Activated naive CD4-positive, alpha-beta T cell treated with anti-CD3 and anti-CD28 coated beads, Interleukin-2, amount 50 U/mL, for 72 hours (primary cell): ENCODE measurements at regions not wholly inside any gene's neighbourhood (a gene's known extent, or its start where the extent isn't known, plus 50 kb on each side); places are given as distances from the start of the nearest gene placed in this dataset.

Experiments
- ATAC-seq, 2 donors: fragments of 150-1000 bp; cut with Tn5 transposase; 2 replicates each; pipeline ENCODE4 v1.10.0; 2021; ENCODE audit warnings: mild to moderate bottlenecking in 2 of 2, moderate library complexity in 2 of 2
- DNase-seq, 2 donors: peaks; one replicate each; pipeline ENCODE4 v3.0.0; 2021 to 2022; ENCODE audit warnings: low spot score in 2 of 2
- H3K27ac Mint-ChIP-seq, 2 donors: one replicate each; pipeline ENCODE4 v1.8.0; 2022; ENCODE audit warnings: mild to moderate bottlenecking in 2 of 2, mixed read lengths in 2 of 2
- H3K36me3 Mint-ChIP-seq, 2 donors: one replicate each; pipeline ENCODE4 v1.8.0; 2022; ENCODE audit warnings: mixed read lengths in 2 of 2
- H3K9me3 Mint-ChIP-seq, 2 donors: one replicate each; pipeline ENCODE4 v1.8.0; 2022; ENCODE audit warnings: mixed read lengths in 2 of 2

DNA sequence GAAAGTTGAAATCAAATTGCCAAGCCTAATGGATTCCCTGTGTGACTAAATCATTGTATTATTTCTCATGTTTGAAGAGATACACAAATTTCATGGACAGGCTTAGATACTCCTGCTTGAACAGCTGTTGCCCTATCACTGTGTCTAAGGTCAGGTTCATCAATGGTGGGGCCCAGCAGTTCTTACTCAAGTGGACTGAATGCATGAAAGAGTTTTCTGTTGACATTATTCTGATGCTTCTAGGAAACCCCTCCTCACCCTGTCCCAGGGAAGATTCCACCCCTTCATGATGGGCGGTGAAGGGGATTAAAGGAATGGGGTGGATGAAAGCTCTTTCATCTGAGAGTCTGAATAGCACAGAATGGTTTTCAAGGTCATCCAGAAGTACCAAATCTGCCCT is 148.8 kb downstream of the INO80D start:
- no peaks in the 10 kb centered on the region for H3K36me3 Mint-ChIP-seq
- DNase-seq = no peak
- no peak for ATAC-seq
- no peak overlapping the region for H3K27ac Mint-ChIP-seq
- no peaks in the 10 kb centered on the region for H3K9me3 Mint-ChIP-seq

DNA sequence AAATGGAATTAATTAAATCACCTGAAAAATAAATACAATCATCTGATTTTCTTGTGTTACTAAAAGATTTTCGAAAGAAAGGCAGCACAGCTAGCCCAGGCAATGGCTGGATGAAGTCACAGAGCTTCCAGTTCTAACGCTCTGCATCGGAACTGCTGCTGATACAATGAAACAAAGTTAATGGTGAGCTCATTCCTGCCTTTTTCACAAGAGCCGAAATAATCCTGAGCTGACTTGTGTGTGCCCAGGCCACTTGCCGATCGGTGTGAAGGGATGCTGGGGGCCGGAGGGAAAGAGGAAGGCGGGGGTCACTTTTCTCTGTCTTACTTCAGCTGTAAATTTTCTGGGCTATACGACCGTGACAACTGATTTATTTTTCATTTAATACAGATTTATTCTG is 149.5 kb downstream of the INO80D start:
- H3K27ac Mint-ChIP-seq = no peak overlapping the region
- no peak for DNase-seq
- no peaks in the 10 kb centered on the region for H3K36me3 Mint-ChIP-seq
- no peaks in the 10 kb centered on the region for H3K9me3 Mint-ChIP-seq
- ATAC-seq = no peak

DNA sequence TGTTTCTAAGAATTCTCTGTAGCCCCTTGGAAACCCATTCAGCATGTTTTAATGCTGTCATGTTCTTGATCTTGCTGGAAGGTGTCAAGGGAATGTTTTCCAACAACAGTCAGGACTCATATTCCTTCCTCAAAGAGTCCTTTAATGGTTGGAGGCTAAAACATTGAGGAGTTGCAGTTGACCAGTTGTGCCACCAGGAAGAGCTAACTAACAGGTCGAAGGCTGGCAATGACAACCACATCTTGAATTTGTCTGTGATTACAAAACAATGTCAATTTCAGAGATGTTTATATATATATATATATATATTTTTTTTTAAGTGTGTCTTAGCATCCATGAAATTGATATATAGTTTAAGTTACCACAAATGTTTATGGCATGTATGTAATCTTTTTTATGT is 151.5 kb downstream of the INO80D start:
- no peaks in the 10 kb centered on the region for H3K9me3 Mint-ChIP-seq
- H3K36me3 Mint-ChIP-seq = no peaks in the 10 kb centered on the region
- DNase-seq (no peak), ATAC-seq (no peak)
- no peak overlapping the region for H3K27ac Mint-ChIP-seq

DNA sequence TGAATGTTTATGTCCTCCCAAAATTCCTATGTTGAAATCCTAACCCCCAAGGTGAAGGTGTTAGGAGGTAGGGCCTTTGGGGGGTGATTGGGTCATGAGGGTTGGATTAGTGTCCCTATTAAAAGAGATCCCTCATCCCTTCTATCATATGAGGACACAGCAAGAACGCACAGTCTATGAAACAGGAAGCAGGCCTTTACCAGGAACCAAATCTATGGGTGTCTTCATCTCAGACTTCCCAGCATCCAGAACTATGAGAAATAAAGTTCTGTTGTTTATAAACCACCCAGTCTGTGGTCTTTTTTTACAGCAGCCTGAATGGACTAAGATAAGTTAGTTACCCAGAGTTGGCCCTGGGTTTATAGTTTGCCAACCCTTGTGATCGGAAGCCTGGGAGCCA is 153.1 kb downstream of the INO80D start:
- DNase-seq (no peak), ATAC-seq (no peak)
- no peak overlapping the region for H3K27ac Mint-ChIP-seq
- H3K9me3 Mint-ChIP-seq = no peaks in the 10 kb centered on the region
- no peaks in the 10 kb centered on the region for H3K36me3 Mint-ChIP-seq

DNA sequence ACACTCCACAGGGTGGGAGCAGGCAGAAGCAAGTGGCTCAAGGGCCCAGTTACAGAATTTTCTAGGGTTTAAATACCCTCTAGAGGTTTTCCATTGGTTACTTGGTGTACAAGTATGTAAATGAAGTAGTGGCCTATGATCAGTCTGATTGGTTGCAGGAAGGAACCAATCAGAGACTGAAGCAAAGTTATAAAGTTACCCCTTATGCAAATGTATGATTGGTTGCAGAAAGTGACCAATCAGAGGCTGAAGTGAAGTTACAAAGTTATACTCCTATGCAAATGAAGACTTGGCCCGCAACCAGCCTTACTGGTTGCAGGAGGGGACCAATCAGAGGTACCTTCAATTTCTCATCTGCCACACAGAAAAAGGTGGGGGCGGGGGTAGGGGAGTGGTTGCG is 154.6 kb downstream of the INO80D start:
- no peaks in the 10 kb centered on the region for H3K9me3 Mint-ChIP-seq
- H3K27ac Mint-ChIP-seq = no peak overlapping the region
- H3K36me3 Mint-ChIP-seq = no peaks in the 10 kb centered on the region
- DNase-seq (no peak), ATAC-seq (no peak)

DNA sequence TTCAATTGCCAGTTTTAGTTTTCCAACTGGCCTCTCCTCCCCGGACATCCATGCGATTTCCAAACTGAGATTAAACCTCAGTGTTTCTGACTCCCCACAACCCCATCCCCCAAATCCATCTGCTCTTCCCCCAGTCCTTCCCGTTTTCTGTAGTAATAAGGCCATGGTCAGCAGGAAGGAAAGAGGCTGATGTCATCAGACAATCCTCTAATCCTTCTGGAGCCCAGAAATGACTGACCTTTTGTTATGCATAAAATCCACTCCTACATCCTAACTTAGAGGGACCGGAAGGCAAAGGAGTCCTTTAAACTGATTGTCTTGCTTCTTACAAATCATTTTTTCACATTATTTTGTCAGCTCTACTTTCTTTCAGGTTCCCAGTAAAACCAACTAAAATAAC is 155.8 kb downstream of the INO80D start:
- DNase-seq = no peak
- Mint-ChIP-seq H3K36me3 (no peaks in the 10 kb centered on the region), H3K9me3 (no peaks in the 10 kb centered on the region), H3K27ac (no peak overlapping the region)
- ATAC-seq = no peak

DNA sequence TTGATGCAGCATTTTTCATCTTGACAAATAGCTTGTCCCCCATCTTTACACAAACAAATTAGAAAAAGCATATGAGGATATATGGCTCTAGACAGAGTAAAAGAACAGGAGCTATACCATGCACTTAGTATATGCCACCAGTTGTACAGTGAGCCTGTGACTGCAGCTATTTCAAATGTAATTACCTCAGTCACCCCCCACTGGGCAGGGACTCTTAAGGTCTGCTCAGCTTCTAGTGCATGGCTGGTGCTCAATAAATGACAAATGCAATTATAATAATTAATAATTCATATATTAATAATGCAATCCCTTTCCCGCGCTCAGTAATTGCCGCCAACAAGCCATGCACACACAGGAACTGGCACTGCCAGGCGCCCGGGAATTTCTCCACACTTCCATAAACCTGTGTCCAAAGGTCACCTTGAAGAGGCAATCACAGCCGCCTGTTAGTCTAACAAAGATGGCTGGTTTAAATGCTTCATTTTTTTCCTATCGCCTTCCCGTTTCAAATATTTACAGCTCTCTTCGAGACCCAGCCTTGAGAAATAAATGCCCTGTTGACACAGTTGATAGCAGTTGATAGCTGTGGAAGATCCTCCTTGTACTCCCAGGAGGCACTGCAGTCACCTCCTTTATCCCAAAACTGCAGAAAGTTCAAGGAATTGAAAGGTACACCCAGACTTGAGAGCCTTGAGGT is 156.6 kb downstream of the INO80D start:
- Mint-ChIP-seq H3K36me3 (no peaks in the 10 kb centered on the region), H3K9me3 (no peaks in the 10 kb centered on the region), H3K27ac (no peak overlapping the region)
- DNase-seq (no peak), ATAC-seq (no peak)

DNA sequence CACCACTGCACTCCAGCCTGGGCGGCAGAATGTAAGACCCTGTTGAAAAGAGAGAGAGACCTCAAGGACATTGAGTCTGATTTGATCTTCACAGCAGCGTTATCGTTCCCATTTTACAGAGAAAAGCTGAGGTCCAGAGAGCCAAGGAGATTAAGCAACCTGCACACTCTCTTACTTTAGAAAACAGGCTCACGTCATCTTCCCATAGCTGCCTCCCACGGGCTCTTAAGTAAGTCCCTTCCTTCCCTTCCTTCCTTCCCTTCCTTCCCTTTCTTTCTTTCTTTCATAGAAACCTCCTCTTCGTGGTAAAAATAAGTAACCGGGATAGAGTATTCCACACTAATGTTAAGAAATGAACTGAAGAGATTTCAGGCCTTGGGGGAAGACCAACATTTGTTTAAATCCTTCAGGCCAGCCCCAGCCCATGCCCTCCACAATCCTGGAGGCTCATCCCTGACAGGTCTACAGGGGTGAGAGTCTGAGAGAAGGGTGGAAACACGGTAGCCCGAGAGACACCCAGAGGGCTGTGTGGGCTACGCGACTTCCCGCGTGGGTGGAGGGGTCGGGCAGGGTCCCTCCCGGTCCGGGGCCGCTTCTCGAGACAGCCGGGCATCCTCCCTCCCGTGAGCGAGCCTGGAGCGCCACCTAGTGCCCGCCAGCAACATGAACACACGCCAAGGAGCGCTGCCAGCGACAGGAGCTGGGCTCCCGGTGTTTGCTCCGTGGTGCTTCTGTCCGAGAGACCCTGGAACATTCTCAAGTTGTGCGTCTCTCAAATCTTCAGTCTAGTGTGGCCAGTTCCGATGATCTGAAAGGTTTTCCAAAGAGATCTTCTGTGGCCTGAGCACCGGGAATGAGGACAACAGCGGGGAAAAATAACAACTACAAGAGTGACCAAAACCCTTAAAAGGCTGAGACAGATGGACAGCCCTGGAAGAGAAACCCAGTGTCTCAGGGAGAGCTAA is 160.3 kb downstream of the INO80D start:
- Mint-ChIP-seq H3K36me3 (no peaks in the 10 kb centered on the region), H3K27ac (no peak overlapping the region), H3K9me3 (no peaks in the 10 kb centered on the region)
- DNase-seq = peak; percentile 63 to 80
- peak; percentile 89 to 98 for ATAC-seq

DNA sequence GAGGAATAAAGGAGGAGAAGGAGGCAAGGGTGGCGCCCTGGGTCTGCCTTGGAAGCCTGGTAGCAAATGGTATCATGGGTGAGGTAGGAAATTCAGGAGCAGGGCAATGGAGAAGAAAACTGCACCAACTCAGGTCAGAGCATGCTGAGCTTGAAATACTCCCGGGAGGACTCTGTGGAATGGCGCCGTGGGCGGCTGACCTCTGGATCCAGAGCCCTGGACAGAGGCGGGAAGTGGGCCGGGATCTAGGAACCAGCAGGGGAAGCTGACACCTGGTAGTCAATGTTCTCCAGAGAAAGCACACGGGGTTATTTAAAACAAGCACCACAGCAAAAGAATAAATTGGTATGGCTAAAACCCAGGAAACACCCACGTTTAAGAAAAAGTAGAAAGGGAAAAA is 161.3 kb downstream of the INO80D start:
- no peak for DNase-seq
- Mint-ChIP-seq H3K27ac (peak overlapping the region in 1 of 2 donors; percentile 66), H3K9me3 (no peaks in the 10 kb centered on the region), H3K36me3 (no peaks in the 10 kb centered on the region)
- no peak for ATAC-seq

DNA sequence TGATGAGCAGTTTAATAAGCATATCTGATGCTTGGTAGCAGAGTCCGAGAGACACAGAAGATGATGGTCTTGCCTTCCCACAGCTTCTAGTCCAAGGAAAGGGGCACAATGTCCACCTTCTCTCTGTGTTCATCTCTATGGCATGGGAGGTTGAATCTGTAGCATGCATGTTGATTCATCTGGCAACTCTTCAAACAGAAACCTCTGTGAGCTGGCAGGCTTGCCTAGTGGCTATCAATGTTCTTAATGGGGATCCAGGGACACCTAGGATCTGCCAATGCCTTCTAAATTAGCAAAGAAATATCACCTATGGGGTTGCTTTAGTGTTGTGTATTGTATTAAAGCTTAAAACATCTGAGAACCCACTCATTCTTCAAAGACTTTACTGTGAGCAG is 170.8 kb downstream of the INO80D start:
- H3K9me3 Mint-ChIP-seq = no peaks in the 10 kb centered on the region
- DNase-seq (no peak), ATAC-seq (no peak)
- H3K36me3 Mint-ChIP-seq = no peaks in the 10 kb centered on the region
- H3K27ac Mint-ChIP-seq = no peak overlapping the region

DNA sequence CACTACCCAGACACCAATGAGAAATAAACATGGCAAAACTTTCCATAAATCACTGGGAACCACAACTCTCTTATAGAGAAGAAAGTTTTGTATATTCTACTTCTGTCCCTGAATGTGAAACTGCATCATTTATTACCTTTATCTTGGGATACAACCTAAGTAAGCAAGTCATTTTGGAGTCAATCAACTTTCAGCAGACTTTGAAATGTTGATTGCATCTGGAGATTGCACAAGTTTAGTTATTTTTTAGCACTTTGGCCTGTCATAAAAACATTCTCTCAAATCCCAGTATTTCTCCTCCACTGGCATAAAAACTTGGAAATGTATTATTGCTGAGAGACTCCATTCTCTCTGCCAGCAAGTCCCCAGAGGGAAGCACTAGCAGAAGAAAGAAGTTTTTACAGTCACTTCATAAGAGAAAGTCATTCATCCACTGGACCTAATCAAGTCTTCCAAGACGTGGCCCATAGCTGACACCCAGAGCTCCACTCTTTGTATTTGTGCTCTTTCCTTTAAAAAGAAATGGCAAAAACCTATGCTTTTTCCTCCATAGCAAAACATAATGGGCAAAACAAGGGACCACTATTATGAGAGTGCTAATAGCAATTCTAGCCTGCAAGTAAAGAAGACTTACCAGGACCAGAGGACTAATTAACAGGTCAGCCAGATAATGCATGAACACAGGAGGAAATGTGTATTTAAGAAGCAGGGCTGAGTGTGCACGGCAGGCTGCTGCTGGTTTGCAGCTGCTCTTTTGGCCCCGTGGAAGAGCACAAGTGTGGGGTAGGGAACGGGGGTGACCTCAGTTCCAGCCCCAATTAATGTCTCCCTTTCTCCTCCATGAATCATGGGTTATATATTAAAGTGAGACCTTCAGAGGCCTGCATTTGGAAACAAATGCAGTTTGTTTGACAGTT is 171.5 kb downstream of the INO80D start:
- Mint-ChIP-seq H3K9me3 (no peaks in the 10 kb centered on the region), H3K36me3 (no peaks in the 10 kb centered on the region), H3K27ac (no peak overlapping the region)
- no peak for ATAC-seq
- DNase-seq = no peak

DNA sequence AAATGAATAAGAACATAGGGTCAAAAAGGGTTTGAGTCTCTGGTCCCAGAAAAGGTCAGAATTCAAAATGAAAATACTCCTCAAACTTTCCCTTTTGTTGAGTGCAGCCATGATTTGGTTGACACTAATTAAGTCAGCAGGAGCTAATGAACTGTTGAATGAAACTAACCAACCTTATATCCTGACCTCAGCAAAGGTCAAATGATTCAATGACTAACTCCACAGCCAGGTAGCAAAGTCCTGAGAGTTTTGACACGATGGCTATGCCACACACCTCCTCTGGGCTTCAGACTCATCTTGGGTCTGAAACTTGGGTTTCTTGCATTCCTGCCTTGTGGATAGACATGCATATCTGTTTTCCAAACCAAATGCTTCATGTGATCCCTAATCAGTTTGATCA is 172.3 kb downstream of the INO80D start:
- DNase-seq (no peak), ATAC-seq (no peak)
- Mint-ChIP-seq H3K9me3 (no peaks in the 10 kb centered on the region), H3K27ac (no peak overlapping the region), H3K36me3 (no peaks in the 10 kb centered on the region)

DNA sequence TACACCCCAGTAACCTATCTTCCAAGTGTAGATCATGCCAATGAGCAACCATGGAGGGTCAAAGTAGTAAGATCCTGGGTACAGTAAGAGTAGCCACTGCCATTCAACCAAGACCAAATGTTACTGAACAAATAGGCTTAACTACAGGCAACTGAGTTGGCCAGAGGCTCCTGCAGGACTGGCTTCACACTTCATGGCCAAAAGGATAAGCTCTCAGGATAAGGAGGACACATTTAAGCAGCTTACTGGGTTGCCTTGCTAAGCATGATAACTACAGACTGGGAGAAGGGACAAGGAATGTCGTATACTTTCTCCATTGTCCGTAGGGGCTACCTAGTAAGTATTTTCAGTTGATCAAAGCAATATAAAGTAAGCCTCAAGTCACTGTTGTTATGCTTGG is 174.7 kb downstream of the INO80D start:
- Mint-ChIP-seq H3K9me3 (no peaks in the 10 kb centered on the region), H3K27ac (no peak overlapping the region), H3K36me3 (no peaks in the 10 kb centered on the region)
- no peak for ATAC-seq
- DNase-seq = no peak

DNA sequence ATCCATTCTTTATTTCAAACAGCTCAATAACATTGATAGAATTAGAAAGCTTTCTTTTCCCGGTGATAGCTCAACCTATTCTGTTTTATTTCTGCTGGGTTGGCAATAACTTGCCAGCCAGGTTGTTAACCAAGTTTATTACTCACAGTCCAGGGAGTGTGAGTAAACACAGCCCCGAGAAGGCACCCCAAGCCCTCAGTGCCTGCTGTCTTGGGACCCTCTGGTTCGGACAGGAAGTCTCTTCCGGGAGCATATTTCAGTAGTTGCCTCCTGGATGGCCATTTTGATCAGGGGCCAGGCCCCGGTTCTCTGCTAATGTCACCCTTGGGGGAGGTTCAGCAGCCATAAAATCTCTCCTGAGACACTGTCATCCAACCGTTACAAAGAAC is 176.8 kb downstream of the INO80D start:
- ATAC-seq (no peak), DNase-seq (no peak)
- Mint-ChIP-seq H3K27ac (no peak overlapping the region), H3K9me3 (no peaks in the 10 kb centered on the region), H3K36me3 (no peaks in the 10 kb centered on the region)

DNA sequence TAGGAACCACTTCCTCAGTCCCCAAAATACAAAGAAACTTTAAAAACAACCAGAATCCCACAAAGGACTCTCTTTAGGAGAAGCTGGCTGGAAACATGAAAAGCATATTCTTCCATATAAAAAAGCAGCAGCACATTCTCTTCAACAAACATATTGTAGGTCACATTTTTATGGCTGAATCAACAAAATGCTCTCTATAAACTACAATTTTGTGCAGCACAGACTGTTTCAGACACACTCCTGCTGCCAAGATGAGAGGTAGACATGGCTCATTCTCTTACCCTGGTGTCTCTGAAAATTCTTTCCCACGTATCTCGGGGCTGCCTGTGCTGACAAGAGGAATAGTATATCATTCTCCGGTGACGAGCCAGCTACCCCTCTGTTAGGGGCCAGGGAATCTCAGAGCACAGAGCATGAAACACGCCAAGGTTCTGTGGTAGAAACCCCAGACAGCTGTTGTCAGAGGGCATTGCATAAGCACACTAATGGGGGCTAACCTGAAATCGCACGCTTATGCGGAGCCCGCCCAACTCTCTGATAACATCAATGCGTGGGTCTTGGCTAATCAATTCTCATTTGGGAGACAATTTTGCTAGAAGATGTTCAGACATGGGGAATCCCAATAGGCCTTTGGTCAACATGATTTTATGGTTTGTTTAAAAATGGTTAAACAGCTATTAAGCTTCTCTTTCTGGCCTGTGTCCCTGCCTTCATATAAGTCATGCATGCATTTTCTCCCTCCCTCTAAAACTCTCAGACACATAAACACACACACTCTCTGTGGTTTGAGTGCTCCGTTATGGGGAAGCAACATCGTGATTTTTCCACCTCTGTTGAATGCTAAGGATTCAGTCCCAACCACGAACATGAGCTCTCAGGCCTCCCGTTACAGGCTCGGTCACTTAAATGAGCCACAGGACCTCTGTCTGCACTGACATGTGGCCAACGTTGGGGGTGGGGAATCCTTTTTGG is 177.5 kb downstream of the INO80D start:
- ATAC-seq (no peak), DNase-seq (no peak)
- Mint-ChIP-seq H3K36me3 (no peaks in the 10 kb centered on the region), H3K27ac (no peak overlapping the region), H3K9me3 (no peaks in the 10 kb centered on the region)

DNA sequence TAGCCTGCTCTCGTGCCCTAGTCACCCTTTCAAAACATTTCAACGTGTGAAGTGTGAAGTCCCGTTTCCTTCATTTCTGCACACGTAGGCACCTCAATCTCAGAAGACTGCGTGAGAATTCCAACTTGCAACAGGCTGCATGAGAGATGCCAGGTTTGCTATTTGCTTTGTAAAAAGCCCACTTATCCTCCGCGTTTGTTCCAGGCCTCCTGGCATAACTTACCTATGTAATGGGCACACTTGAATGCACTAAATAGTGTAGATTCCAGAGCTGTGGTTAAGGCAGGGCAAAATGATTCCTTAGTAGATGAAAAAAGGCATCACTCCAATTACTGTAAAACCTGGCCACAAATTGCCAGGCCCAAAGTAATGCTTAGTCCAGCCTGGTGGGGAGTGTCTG is 179.6 kb downstream of the INO80D start:
- H3K9me3 Mint-ChIP-seq = no peaks in the 10 kb centered on the region
- no peak overlapping the region for H3K27ac Mint-ChIP-seq
- DNase-seq (no peak), ATAC-seq (no peak)
- no peaks in the 10 kb centered on the region for H3K36me3 Mint-ChIP-seq
